ENCODE measurements at regions not wholly inside any gene's neighbourhood (a gene's known extent, or its start where the extent isn't known, plus 50 kb on each side); places are given as distances from the start of the nearest gene placed in this dataset.
"Not testable (repeated sequence)": the region's sequence is repeated elsewhere in the genome, so short reads cannot be mapped to it uniquely, and the experiment has no call there.

DNA sequence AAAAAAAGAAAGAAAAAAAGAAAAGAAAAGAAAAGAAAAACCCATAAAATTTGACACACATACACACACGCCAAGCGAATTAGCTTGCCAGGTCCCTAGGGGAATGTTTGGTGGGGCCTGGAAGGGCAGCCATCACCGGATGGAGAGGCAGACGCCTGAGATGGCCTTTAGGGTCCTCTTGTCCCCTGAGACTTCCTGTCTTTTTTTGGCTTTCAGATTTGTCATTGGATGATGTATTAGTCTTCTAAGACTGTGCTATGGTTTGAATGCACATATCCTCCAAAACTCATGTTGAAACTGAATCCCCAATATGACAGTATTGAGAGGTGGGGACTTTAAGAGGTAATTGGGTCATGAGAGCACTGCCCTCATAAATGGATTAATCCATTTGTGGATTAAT, 211.8 kb downstream of the TOMM20 start:
- no peak for DNase-seq

DNA sequence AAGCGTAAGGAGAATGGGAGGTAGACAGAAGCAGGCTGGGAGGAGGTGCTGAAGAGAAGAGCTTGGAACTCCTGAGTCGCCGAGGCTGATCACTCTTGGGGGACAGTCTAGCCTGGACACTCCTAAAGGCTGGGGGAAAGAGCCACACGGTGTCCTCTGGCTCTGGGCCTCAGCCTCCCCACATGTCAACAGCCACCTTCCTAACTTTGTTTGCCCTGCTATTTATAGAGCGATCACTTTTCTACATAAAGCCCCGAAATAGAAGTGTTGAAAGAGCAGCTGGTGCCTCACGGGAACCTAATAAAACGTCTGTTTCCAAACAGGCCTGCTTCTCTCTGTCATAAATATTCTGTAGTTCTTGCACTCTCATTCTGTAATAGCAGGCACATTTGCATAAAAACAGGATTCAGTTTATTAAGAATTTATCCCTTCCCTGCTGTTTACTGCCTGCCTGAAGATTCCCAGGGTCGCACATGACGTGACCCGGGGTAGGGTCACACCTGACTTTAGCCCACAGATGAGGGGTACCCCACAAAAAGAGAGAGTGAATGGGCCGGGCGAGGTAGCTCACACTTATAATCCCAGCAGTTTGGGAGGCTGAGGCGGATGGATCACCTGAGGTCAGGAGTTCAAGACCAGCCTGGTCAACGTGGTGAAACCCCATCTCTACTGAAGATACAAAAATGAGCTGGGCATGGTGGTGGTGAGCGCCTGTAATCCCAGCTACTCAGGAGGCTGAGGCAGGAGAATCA, 212.5 kb downstream of the TOMM20 start:
- peak; percentile 51 for DNase-seq

DNA sequence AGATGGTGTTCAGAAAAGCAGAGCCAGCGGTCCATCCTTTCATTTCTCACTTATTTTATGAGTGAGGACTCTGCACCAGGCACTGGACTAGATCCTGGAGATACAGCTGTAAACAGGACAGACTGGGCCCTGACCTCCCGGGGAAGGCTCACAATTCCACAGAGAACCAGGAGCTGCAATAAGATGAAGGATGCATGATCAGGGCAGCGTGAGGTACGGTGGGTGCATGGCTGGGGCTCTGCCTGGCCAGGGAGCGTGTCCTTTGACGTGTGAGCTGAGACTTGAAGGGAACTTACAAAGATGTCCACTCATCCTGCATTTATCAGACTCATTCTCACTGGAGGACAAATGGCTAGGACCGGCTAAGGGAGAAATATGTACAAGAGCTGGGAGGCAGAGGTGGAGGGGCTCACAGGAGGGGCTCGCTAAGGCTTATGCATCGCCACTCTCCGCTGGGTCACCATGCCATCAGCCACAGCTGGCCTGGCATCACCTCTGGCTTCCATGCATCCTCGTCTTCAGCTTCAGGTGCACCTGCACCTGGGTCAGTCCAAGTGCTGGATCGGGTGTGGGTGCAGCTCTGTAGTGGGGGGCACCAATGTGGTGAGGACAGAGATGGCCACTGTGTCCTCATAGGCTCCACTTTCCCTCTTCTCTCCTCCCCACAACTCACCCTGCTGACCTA, 213.9 kb downstream of the TOMM20 start:
- DNase-seq: no peak

DNA sequence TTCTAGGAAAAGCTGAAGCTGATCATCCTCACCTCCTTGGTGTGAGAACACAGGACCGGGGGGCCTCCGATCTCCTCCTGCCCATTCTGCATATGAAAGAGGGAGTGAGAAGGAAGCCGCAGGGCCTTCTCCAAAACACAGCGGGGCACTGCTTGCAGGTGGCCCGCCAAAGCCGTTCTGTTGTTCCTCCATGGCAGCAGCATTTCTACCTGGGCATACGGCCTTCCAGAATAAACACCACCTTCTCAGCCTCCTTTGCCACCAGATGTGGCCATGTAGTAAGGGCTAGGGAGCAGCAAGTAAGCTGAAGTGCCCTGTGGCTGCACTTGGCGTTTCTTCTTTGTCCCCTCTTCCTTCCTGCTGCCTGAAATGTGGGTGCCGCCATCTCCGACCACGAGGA, 214.9 kb downstream of the TOMM20 start:
- no peak for DNase-seq

DNA sequence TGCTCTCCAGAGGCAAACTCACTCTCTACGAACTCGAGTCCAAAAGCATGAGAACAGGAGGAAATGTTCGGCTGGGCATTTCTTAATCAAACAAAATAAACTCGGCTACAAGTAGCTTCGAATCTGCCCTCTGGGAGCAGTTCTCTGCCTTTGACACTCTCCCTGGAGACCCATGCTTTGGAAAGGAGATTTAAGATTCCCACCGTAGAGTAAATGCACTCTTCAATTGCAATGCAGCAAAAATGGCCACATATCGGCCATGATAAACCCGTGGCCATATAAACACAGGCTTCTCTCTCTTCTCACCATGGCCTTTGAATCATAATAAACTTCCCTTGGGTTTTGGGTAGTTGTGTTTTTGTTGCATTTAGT, 215.4 kb downstream of the TOMM20 start:
- DNase-seq: no peak

DNA sequence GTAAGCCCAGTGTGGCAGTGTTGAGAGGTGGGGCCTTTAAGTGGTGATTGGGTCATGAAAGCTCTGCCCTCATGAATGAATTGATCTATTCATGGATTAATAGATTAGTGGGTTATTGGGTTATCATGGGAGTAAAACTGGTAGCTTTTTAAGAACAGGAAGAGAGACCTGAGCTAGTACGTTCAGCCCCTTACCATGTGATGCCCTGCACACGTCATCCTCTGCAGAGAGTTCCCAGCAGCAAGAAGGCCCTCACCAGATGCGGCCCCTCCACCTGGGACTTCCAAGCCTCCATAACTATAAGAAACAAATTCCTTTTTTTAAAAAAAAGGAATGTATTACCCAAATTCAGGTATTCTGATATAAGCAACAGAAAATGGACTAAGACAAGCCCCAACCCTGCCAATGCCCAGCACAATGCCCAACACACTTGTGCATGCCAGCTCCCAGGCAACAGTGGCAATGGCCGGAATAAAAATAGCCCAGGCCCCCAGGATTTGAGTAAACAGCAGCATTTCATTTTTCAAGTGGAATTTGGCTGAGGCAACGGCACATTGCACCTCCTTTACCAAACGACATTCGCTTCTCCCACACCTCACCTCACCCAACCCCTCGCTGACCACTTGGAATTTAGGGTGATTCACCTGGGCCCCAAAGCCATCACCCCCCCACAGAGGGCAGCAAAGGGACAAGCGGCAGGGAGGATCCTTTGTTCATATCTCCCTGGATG, 215.9 kb downstream of the TOMM20 start:
- DNase-seq: no peak

DNA sequence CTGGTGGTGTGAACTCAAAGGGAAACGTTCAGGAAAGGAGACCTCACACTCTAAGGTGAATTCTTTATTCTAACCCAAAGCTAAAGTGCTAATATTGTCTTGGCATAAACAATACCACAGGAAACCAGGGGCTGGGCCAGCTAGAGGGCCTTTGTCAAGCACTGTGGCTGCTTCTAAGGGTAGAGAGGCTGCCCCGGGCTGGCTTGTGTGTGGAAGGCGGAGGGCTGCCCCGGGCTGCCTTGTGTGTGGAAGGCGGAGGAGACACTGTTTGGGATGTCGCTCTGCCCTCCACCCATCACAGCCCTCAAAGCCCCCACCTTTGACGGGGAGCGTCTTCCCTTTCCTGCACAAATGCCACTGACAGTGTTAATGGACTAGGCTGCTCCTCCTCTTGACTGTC, 216.8 kb downstream of the TOMM20 start:
- DNase-seq: no peak

DNA sequence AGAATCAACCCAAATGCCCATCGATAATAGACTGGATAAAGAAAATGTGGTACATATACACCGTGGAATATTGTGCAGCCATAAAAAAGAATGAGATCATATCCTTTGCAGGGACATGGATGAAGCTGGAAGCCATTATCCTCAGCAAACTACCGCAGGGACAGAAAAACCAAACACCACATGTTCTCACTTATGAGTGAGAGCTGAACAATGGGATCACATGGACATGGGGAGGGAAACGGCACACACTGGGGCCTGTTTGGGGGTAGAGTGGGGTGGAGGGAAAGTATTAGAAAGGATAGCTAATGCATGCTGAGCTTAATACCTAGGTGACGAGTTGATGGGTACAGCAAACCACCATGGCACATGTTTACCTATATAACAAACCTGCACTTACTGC, 217.5 kb downstream of the TOMM20 start:
- not testable (repeated sequence) for DNase-seq

DNA sequence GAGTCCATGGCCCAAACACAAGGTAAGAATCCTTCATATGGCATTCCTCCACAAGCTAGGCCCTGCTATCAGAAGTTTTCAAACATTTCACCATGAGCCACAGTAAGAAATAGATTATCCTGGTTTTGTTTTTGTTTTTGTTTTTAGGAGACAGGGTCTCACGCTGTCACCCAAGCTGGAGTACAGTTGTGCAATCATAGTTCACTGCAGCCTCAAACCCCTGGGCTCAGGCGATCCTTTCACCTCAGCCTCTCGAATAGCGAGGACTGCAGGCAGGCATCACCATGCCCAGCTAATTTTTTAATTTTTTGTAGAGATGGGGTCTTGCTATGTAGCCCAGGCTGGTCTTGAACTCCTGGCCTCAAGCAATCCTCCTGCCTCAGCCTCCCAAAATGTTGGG, 218.8 kb downstream of the TOMM20 start:
- no peak for DNase-seq

DNA sequence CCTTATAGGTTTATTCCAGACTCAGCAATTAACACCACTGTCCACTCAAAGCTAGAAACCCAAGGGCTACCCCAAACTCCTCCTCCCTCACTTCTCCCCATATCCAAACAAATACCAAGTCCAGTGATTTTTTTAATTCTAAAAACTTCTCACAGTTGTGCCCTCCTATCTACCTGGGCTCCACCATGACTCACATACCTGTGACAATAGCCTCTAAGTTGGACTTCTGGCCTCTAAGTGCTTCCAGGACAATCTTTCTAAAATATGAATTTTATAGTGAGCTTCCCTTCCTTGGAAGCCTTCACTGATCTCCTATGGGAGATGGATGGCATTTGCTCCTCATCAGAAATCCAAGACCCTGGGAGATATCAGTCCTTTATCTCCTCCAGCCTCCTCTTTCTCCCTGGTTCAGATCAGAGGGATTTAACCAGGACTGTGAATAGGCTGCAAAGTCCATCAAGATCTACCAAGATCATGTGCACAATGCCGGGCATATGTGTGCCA, 219.3 kb downstream of the TOMM20 start:
- no peak for DNase-seq

DNA sequence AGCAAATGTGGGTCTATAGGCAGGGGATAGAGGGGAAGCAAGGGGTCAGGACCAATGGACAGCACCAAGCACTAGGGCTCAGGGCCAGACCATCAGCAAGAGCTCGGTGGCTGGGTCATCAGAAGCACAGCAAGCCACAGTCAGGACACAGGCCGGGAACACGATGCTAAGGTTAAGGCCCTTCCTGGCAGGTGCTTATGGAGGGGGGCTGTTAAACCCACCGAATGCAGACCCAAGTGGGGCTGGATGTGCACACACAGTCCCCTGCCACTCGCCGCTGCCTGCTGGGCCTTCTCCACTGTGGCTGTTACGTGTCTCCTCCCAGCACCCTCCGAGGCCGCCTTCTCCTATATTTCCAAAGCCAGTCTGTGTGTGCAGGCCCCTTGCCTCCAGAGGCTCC, 220.1 kb downstream of the TOMM20 start:
- DNase-seq: no peak

DNA sequence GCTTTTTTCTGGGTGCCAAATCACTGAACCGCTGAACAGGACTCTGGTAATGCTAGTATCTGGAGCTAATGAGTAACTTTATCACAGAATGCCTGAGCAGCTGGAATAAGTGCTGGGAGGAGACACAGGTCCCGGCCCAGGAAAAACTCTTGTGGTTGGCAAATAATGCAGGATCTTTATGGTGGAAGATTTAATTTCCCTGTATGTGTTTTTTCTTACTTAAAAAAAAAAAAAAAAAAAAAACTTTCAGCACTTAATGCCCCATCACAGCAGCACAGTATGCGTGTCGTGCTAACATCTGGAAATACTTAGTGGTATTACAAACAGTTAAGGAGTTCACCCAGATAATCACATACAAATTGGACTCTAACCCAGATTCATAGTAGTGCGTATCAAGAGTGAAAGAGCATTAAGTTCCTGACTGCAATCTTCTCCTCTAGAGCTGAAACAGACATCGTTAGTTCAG, 220.7 kb downstream of the TOMM20 start:
- DNase-seq: peak; percentile 50

DNA sequence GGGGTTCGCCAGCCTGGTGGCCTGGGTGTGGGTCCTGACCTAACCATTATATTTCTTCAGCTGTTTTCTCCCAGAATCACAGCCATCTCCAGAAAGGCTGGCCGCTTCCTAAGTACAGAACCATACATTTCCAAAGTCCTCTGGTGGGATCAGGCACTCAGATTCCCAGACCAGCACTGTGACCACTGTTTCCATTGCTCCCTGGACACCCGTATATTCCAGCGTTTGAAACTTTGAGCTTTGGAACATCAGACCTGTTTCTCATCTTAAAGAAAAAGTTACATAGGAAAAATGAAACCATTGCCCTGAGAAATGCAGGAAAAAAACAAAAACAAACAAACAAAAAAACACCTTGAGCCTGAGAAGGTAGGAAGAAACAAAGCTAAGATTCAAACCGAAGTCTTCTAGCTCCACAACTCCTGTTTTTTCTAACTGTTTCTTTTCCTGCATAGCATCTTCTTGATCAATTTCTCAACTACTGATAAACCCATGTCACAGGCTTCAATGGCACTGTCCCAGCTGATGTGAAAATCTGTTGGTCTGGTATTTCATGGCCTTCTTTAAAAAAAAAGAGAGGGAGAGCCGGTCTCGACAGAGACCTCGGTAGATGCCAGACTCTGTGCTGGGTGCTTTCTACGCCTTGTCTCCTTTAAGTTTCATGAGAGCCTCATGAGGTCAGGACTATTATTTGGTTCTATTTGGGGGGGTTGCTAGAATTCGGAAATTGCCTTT, 221.3 kb downstream of the TOMM20 start:
- no peak for DNase-seq

DNA sequence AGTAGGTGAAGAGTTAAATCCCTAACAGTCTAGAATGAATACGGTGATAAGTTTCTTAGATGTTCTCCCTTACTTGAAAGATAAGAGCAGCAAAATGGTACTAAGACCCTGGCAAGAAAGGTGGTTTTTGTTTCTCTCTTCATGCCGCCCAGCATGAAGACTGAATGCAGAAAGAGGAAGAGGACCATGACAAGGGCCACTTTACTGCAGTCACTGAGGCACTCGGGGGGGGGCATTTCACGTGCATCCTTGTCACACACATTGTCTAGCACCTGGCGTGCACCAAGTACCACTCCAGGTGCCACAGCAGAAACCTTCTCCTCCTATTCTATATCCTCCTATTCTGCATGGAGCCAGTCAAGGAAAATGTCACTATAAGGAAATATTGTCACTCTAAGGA, 222.0 kb downstream of the TOMM20 start:
- DNase-seq: no peak

DNA sequence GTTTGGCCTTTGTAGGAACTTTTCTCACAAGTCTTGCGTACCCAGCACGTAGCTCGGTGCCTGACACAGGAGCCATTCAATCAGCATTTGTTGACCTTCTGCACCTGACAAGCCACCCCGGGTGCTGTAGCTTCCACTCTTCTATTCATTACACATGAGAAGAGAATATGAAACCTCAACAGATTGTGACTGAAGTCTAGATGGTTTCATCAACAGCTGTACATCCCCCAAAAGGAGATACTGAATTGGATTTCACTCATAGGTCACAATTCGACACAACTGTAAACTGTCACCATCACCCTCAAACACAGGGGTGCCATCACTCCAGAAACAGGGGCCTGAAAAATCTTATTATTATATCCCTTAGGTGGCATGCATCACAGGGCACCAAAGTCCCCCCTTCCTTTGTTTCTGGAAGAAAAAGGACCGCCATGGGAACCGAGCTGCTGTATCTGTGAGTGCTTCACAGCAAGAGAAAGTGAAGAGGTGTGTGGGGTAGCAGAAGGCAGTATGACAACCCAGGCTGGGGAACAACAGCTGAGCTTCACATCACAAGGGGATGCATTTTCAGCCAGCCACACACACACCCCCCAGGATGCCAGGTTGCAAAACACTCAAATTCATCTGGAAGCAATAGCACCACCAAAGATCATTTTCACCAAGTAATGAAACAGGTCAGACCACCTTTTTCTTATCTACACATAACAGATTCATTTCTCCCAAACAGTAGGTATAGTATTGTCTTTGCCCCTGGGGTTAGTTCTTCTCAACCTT, 225.7 kb downstream of the TOMM20 start:
- DNase-seq: no peak

DNA sequence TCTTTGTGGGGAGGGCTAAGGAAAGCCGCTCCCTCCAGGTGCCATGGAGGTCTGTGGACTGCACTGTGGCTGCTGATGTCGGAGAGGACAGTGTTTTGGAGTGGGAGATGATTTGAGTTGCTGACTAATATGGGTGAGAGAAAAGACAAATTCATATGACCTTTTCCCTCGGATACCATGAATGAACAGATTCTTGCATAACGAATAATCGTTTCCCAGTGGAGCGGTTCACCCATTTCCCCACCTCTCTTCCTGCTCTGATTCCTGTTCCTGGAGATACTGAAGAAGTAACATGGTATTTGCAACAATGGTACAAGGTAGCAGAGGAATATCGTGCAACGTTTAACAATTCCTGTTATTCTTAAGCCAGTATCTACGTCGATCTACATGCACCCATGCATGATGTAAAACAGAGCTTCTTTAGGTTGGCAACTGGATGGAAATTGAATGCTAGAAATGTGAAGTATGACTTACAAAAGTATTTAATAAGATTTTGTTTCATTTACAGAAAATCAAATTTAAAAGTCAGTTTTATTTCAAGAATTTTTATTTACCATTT, 227.1 kb downstream of the TOMM20 start:
- DNase-seq: no peak

DNA sequence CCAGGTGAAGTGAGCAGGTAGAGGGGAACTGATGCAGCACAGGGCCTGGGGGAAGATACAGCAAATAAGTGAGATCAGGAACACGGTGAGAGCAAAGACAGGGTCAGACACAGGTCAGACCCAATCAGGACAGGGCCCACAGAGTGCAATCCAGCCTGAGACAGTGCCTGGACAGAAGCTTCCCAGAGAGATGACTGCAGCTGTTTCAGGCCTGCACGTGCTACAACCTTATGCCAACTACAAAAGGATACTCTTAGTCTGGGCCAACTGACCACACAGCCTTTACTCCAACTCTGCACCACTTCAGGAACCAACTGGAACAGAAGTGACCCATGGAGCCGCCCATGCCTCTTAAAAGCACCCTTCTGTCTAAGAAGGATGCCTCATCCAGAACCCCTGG, 228.0 kb downstream of the TOMM20 start:
- no peak for DNase-seq

DNA sequence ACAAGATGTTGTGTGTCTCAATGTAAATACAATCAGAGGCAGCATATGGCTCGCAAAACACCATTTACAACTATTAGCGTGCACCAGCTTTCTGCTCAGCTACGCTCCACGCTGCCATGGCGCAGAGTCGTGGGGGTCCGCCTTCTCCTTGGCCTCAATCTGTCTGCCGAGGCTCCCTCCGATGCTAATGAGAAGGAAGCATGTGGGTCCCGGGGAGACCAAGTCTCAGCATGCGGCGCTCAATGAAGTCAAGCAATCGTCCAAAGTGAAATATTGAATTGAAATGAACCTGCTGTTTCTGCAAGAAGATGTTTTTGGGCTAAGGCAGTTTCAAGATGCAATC, 228.9 kb downstream of the TOMM20 start:
- DNase-seq: no peak

DNA sequence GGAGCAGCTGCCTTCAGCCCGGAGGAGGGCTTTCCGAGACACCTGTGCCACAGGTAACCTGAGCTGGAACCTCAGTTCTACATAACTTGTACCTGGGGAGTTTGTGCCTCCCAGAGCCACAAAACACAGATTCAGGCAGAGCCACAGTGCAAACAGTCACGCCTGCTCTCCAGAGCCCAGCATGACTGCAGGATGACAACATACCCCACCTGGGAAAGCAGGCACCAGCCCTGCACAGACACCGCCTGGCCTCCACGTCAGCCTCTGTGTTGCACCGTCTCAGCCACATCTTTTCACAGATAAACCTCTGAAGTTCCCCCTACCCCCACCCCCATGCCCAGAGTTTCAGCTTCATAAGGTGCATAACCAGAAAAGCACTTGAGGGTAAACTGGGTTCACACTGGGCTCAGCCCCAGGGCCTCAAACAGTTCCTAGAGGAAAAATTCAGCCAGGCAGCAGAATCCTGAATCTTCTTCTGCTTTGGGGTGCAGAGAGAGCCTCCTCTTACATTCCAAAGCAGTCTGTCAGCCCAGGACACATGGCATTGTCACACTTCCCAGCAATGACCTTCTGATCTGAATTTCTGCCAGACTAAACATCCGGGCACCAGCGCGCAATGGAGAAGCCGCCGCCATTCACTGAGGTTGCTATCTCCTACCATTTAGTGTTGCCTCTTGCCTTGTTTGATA, 229.5 kb downstream of the TOMM20 start:
- no peak for DNase-seq

DNA sequence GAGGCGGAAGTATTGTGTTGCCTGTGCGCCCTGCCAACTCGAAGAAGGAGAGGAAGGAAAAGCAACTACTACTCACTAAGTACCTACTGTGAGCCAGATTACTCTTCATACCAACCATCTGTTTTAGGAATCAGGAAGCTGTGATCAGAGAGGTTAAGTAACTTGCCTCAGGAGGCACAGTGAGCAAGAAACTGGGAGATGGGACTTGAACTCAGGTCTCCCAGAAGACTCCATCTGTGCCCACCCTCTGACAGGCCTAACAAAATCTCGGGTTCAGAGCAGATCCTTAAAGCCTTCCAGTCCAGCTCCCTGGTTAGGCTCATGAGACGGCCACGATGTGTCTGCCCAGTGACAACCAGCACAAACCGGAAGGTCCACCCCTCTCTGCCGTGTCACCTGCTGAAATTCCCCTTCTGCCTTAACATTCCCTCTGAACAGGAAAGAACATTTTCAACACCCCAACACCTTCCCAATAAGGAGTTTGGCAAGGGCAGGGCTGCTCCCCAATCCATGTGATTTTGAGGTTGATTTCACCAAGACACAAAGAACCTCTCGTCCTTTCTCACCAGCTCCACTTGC, 230.1 kb downstream of the TOMM20 start:
- DNase-seq: no peak

Data from hindlimb muscle (tissue), 1 donor.